AG09309 (cell line): ENCODE measurements at regions not wholly inside any gene's neighbourhood (a gene's known extent, or its start where the extent isn't known, plus 50 kb on each side); places are given as distances from the start of the nearest gene placed in this dataset.

Source experiments
- DNase-seq: peaks from one replicate; pipeline ENCODE4 v3.0.0-alpha.2; 2010; ENCODE audit warnings: low read depth
- H3K4me3 ChIP-seq: 2 replicates; pipeline ENCODE4 v1.5.1; 2011; ENCODE audit warnings: mild to moderate bottlenecking, low read depth, low read length, moderate library complexity; ENCODE audit not compliant: control insufficient read depth
- CTCF ChIP-seq: IDR thresholded peaks from 2 replicates; pipeline ENCODE4 v1.5.1; 2011; ENCODE audit warnings: mild to moderate bottlenecking, low read depth, low read length, inconsistent platforms; ENCODE audit not compliant: insufficient read depth, control insufficient read depth; ENCODE audit errors: missing control alignments

- H3K4me3 ChIP-seq: no peak overlapping the region
- DNase-seq: no peak
These were observed 289.8 kb upstream of the RTL1 start for GRCh38 chr14:101193106-101193844.

GRCh38 chr14:101193845-101194372 is 290.4 kb upstream of the RTL1 start:
- no peak for TF ChIP-seq CTCF
- no peak overlapping the region for H3K4me3 ChIP-seq
- no peak for DNase-seq

More at GRCh38 chr14:101193106-101193844, 289.8 kb upstream of the RTL1 start:
- no peak for TF ChIP-seq CTCF

- no peak for DNase-seq
- no peak for TF ChIP-seq CTCF
- H3K4me3 ChIP-seq: no peak overlapping the region
These were observed 291.1 kb upstream of the RTL1 start for GRCh38 chr14:101194373-101195308.

GRCh38 chr14:101195309-101195901 is 291.9 kb upstream of the RTL1 start:
- TF ChIP-seq CTCF: no peak
- DNase-seq: no peak
- H3K4me3 ChIP-seq: no peak overlapping the region

GRCh38 chr14:101196051-101196712 is 292.7 kb upstream of the RTL1 start:
- TF ChIP-seq CTCF: no peak
- H3K4me3 ChIP-seq: no peak overlapping the region
- no peak for DNase-seq
